Panc1 (cell line): ENCODE measurements at regions not wholly inside any gene's neighbourhood (a gene's known extent, or its start where the extent isn't known, plus 50 kb on each side); places are given as distances from the start of the nearest gene placed in this dataset.

ENCODE experiments used
- POLR2AphosphoS5 ChIP-seq: IDR thresholded peaks from 2 replicates; pipeline ENCODE4 v1.6.1; 2012; ENCODE audit warnings: mild to moderate bottlenecking, low read depth, low read length, moderate library complexity
- TCF7L2 ChIP-seq: IDR thresholded peaks from 2 replicates; pipeline ENCODE4 v1.6.1; 2011; ENCODE audit warnings: mild to moderate bottlenecking, low read depth, low read length, inconsistent platforms
- TF ChIP-seq, protein P1 (sequence below): fragments of 450-650 bp; IDR thresholded peaks from 2 replicates; pipeline ENCODE4 v1.5.1; 2017; ENCODE audit warnings: mild to moderate bottlenecking

- TF ChIP-seq, protein P1, sequence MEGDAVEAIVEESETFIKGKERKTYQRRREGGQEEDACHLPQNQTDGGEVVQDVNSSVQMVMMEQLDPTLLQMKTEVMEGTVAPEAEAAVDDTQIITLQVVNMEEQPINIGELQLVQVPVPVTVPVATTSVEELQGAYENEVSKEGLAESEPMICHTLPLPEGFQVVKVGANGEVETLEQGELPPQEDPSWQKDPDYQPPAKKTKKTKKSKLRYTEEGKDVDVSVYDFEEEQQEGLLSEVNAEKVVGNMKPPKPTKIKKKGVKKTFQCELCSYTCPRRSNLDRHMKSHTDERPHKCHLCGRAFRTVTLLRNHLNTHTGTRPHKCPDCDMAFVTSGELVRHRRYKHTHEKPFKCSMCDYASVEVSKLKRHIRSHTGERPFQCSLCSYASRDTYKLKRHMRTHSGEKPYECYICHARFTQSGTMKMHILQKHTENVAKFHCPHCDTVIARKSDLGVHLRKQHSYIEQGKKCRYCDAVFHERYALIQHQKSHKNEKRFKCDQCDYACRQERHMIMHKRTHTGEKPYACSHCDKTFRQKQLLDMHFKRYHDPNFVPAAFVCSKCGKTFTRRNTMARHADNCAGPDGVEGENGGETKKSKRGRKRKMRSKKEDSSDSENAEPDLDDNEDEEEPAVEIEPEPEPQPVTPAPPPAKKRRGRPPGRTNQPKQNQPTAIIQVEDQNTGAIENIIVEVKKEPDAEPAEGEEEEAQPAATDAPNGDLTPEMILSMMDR, result no peak
- TF ChIP-seq POLR2AphosphoS5, result no peak
- no peak for TF ChIP-seq TCF7L2
These were observed 807.1 kb upstream of the KCND2 start for GRCh38 chr7:119465798-119466305.
